Erythroblast (primary cell): ENCODE measurements at regions not wholly inside any gene's neighbourhood (a gene's known extent, or its start where the extent isn't known, plus 50 kb on each side); places are given as distances from the start of the nearest gene placed in this dataset.
"Not testable (repeated sequence)": the region's sequence is repeated elsewhere in the genome, so short reads cannot be mapped to it uniquely, and the experiment has no call there.

ENCODE experiments used
- GATA1 ChIP-seq: IDR thresholded peaks from 2 replicates; pipeline ENCODE4 v1.6.1; 2011; ENCODE audit warnings: low read depth, mild to moderate bottlenecking, control low read depth, low read length, moderate library complexity
- POLR2A ChIP-seq: IDR thresholded peaks from 2 replicates; pipeline ENCODE4 v1.6.1; 2011; ENCODE audit warnings: mild to moderate bottlenecking, low read length

DNA sequence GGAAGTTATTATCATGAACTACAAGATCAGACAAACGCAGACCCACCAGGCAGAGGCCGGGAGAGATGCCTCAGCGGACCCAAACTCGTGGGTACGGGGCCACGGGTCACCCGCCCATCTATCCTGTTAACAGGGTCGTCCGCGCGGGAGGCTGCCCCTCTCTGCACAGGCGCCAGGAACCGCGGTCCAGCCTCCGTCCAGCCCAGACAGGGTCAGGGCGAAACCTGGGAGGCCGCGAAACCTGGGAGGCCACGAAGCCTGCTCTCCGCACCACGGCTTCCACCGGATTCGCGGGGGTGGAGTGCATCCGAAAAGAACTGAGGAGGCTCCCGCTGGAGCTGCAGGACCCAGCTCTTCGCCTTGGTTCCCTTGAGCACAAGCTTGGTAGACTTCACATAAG lies 1760.7 kb upstream of the DEFB115 start:
- TF ChIP-seq POLR2A, GATA1: not testable (repeated sequence)
